DND-41 (cell line): ENCODE measurements at regions not wholly inside any gene's neighbourhood (a gene's known extent, or its start where the extent isn't known, plus 50 kb on each side); places are given as distances from the start of the nearest gene placed in this dataset.

Experiments used
- CTCF ChIP-seq: IDR thresholded peaks from 2 replicates; pipeline ENCODE4 v1.5.1; 2012; ENCODE audit warnings: borderline replicate concordance, low read length, moderate library complexity, mild to moderate bottlenecking; ENCODE audit not compliant: poor library complexity, severe bottlenecking; ENCODE audit errors: extremely low read depth
- EZH2 ChIP-seq: IDR thresholded peaks from 3 replicates; pipeline ENCODE4 v1.6.1; 2012; ENCODE audit warnings: borderline replicate concordance, low read depth, mild to moderate bottlenecking, moderate library complexity, low read length, inconsistent platforms; ENCODE audit not compliant: severe bottlenecking

- TF ChIP-seq EZH2 (no peak), CTCF (no peak)
Measured at GRCh38 chr12:24724814-24725213, 224.1 kb downstream of the BCAT1 start.
